A549 (cell line): ENCODE measurements at regions not wholly inside any gene's neighbourhood (a gene's known extent, or its start where the extent isn't known, plus 50 kb on each side); places are given as distances from the start of the nearest gene placed in this dataset.

Experiments
- ATAC-seq, 2 experiments: fragments of 200-7000 bp in 1 of 2; fragments of >200 bp in 1 of 2; cut with Nextera tagmentation in 1 of 2; cut with Tn5 transposase in 1 of 2; 3 replicates each; pipeline versions ENCODE4 v1.8.0 to v1.9.1; 2018 to 2020; ENCODE audit warnings: mild to moderate bottlenecking in 1 of 2, moderate library complexity in 1 of 2
- CTCF ChIA-PET: fragments of 300-600 bp; sonication (Branson Sonifier 250); formaldehyde crosslinking; extraction: SDS; loops from one replicate; lab custom pipeline; 2021; ENCODE audit warnings: antibody characterized with exemption, inconsistent platforms; lab: Yijun Ruan, JAX
- POLR2A ChIA-PET: fragments of 350-600 bp; formaldehyde crosslinking; extraction: SDS; loops from one replicate; lab custom pipeline; 2021; ENCODE audit warnings: antibody characterized with exemption, inconsistent platforms; lab: Yijun Ruan, JAX
- DNase-seq, 2 experiments: peaks; one replicate each; pipeline versions ENCODE4 v3.0.0 to v3.0.0-alpha.2; 2011 to 2016; ENCODE audit warnings: low read depth in 1 of 2, low spot score in 1 of 2
- FAIRE-seq: peaks from 2 replicates; lab custom pipeline; 2011; peaks lifted over from hg19 to GRCh38; lab: Jason Lieb, UNC
- H3K27ac ChIP-seq, 2 experiments: fragments of >200 bp; sonication (Bioruptor Twin); formaldehyde crosslinking; 3 replicates each; pipeline ENCODE4 v1.5.1; 2016 to 2017
- H3K4me1 ChIP-seq: fragments of >200 bp; sonication (Bioruptor Twin); formaldehyde crosslinking; 3 replicates; pipeline ENCODE4 v1.6.1; 2016
- H3K4me2 ChIP-seq: fragments of >200 bp; sonication (Bioruptor Twin); formaldehyde crosslinking; 3 replicates; pipeline ENCODE4 v1.6.1; 2016
- H3K4me3 ChIP-seq: fragments of >200 bp; sonication (Bioruptor Twin); formaldehyde crosslinking; 3 replicates; pipeline ENCODE4 v1.5.1; 2016
- H3K9me3 ChIP-seq: fragments of >200 bp; sonication (Bioruptor Twin); formaldehyde crosslinking; 3 replicates; pipeline ENCODE4 v1.6.1; 2016
- ATOH8 ChIP-seq: fragments of 250-450 bp; sonication (Bioruptor Pico); IDR thresholded peaks from 2 replicates; pipeline ENCODE4 v1.5.0; 2020; ENCODE audit warnings: low read depth, mild to moderate bottlenecking, moderate library complexity
- BCL3 ChIP-seq: fragments of >200 bp; sonication (Bioruptor Twin); formaldehyde crosslinking; IDR thresholded peaks from 3 replicates; pipeline ENCODE4 v1.6.1; 2016
- EHF ChIP-seq: fragments of 250-450 bp; sonication (Bioruptor Pico); IDR thresholded peaks from 2 replicates; pipeline ENCODE4 v1.5.0; 2020; ENCODE audit warnings: mild to moderate bottlenecking
- ELK1 ChIP-seq: fragments of 150-350 bp; IDR thresholded peaks from 2 replicates; pipeline ENCODE4 v1.6.1; 2014; ENCODE audit warnings: low read depth, mild to moderate bottlenecking, low read length
- FOSB ChIP-seq: fragments of 250-450 bp; sonication (Bioruptor Pico); IDR thresholded peaks from 2 replicates; pipeline ENCODE4 v1.5.0; 2020; ENCODE audit warnings: mild to moderate bottlenecking, moderate library complexity
- FOSL2 ChIP-seq, 2 experiments: fragments of 450-650 bp in 1 of 2; fragments of >200 bp in 1 of 2; sonication (Bioruptor Twin) in 1 of 2; formaldehyde crosslinking; IDR thresholded peaks; 2 replicates each; pipeline versions ENCODE4 v1.5.0 to v1.6.1; 2016 to 2020; ENCODE audit warnings: mild to moderate bottlenecking in 1 of 2, moderate library complexity in 1 of 2
- GATA3 ChIP-seq: IDR thresholded peaks from 2 replicates; pipeline ENCODE4 v1.6.1; 2012; ENCODE audit warnings: borderline replicate concordance
- HOXB5 ChIP-seq: fragments of 250-450 bp; sonication (Bioruptor Pico); IDR thresholded peaks from 2 replicates; pipeline ENCODE4 v1.5.0; 2020; ENCODE audit warnings: mild to moderate bottlenecking, moderate library complexity
- JUNB ChIP-seq: fragments of >200 bp; sonication (Bioruptor Twin); formaldehyde crosslinking; IDR thresholded peaks from 2 replicates; pipeline ENCODE4 v1.6.1; 2016
- KDM1A ChIP-seq: fragments of 200-600 bp; sonication (generic); IDR thresholded peaks from 2 replicates; pipeline ENCODE4 v1.6.1; 2016; ENCODE audit warnings: low read depth, mild to moderate bottlenecking
- KDM5A ChIP-seq: fragments of 200-600 bp; sonication (generic); IDR thresholded peaks from 2 replicates; pipeline ENCODE4 v1.6.1; 2016; ENCODE audit warnings: antibody characterized with exemption, mild to moderate bottlenecking
- MAFK ChIP-seq: fragments of 450-650 bp; IDR thresholded peaks from 2 replicates; pipeline ENCODE4 v1.6.1; 2014; ENCODE audit not compliant: partially characterized antibody
- NR3C1 ChIP-seq: fragments of >200 bp; sonication (Bioruptor Twin); formaldehyde crosslinking; IDR thresholded peaks from 3 replicates; pipeline ENCODE4 v1.6.1; 2017
- PBX3 ChIP-seq: IDR thresholded peaks from 2 replicates; pipeline ENCODE4 v1.6.1; 2012
- PHF8 ChIP-seq: fragments of 200-600 bp; sonication (generic); IDR thresholded peaks from 2 replicates; pipeline ENCODE4 v1.6.1; 2016; ENCODE audit warnings: low read depth, mild to moderate bottlenecking, antibody characterized with exemption, moderate library complexity, borderline replicate concordance
- POLR2AphosphoS2 ChIP-seq: conservative IDR thresholded peaks from 2 replicates; pipeline ENCODE4 v1.6.1; 2012; ENCODE audit warnings: low read length, improper control_type of control experiment, inconsistent platforms
- SREBF2 ChIP-seq: fragments of 450-650 bp; IDR thresholded peaks from 2 replicates; pipeline ENCODE4 v1.6.1; 2014; ENCODE audit warnings: mild to moderate bottlenecking, moderate library complexity
- USF2 ChIP-seq: fragments of 450-650 bp; IDR thresholded peaks from 2 replicates; pipeline ENCODE4 v1.6.1; 2014; ENCODE audit warnings: antibody characterized with exemption
- ZFP36 ChIP-seq: fragments of 450-650 bp; IDR thresholded peaks from 2 replicates; pipeline ENCODE4 v1.6.1; 2014; ENCODE audit warnings: borderline replicate concordance; ENCODE audit not compliant: partially characterized antibody
- WGBS: methylation state at CpG from one replicate; pipeline ENCODE4 v1.1.6; 2017; ENCODE audit errors: missing lambda C conversion rate; 5-methylcytosine and 5-hydroxymethylcytosine counted together

- WGBS, result 14% methylated on average over 3 of the region's 3 CpGs
- no peaks in the 10 kb centered on the region for H3K9me3 ChIP-seq
- no peak for ATAC-seq
- no peak overlapping the region for H3K4me2 ChIP-seq
- no peak for FAIRE-seq
- no peak overlapping the region for H3K27ac ChIP-seq
- CTCF ChIA-PET, result no interaction called here
- POLR2A ChIA-PET, result no interaction called here
- no peak overlapping the region for H3K4me3 ChIP-seq
- TF ChIP-seq FOSB, result no peak
- no peak for TF ChIP-seq ATOH8 (CRISPR knock-in tag)
- no peak for TF ChIP-seq EHF (CRISPR knock-in tag)
- no peak for TF ChIP-seq SREBF2
- no peak for TF ChIP-seq FOSL2 (IDR thresholded peaks at IDR 0.05)
- TF ChIP-seq FOSL2 (CRISPR knock-in tag; IDR thresholded peaks at IDR 0.05), result no peak
- TF ChIP-seq KDM1A, result no peak
- TF ChIP-seq MAFK, result no peak
- no peak for TF ChIP-seq GATA3
- DNase-seq, result no peak
- H3K4me1 ChIP-seq, result no peaks in the 10 kb centered on the region
Measured at GRCh38 chr4:116639070-116639577, 446.3 kb downstream of the TRAM1L1 start.

GRCh38 chr4:116638592-116638991 is 446.8 kb downstream of the TRAM1L1 start:
- no peaks in the 10 kb centered on the region for H3K9me3 ChIP-seq
- ChIA-PET CTCF (no interaction called here), POLR2A (no interaction called here)
- no peak for FAIRE-seq
- no peak for ATAC-seq
- TF ChIP-seq ZFP36 (no peak), KDM1A (no peak), PHF8 (no peak), FOSB (no peak)
- no peak for DNase-seq
- H3K4me1 ChIP-seq, result no peaks in the 10 kb centered on the region
- H3K4me3 ChIP-seq, result no peak overlapping the region
- H3K4me2 ChIP-seq, result no peak overlapping the region
- H3K27ac ChIP-seq, result no peak overlapping the region

GRCh38 chr4:116636917-116637316 is 448.5 kb downstream of the TRAM1L1 start:
- Histone ChIP-seq H3K4me2 (no peak overlapping the region), H3K4me1 (no peaks in the 10 kb centered on the region), H3K4me3 (no peak overlapping the region), H3K9me3 (no peaks in the 10 kb centered on the region), H3K27ac (no peak overlapping the region)
- ATAC-seq, result no peak
- CTCF ChIA-PET, result no interaction called here
- 0% methylated on average over 1 of the region's 1 CpG for WGBS
- no peak for FAIRE-seq
- POLR2A ChIA-PET, result no interaction called here
- TF ChIP-seq KDM5A, result no peak
- TF ChIP-seq POLR2AphosphoS2, result no peak
- no peak for TF ChIP-seq USF2
- TF ChIP-seq HOXB5 (CRISPR knock-in tag), result no peak
- TF ChIP-seq NR3C1, result no peak
- no peak for TF ChIP-seq ELK1
- TF ChIP-seq BCL3, result no peak
- no peak for TF ChIP-seq JUNB
- no peak for TF ChIP-seq PBX3
- no peak for DNase-seq
